ENCODE measurements at regions not wholly inside any gene's neighbourhood (a gene's known extent, or its start where the extent isn't known, plus 50 kb on each side); places are given as distances from the start of the nearest gene placed in this dataset.
"Not testable (repeated sequence)": the region's sequence is repeated elsewhere in the genome, so short reads cannot be mapped to it uniquely, and the experiment has no call there.

DNA sequence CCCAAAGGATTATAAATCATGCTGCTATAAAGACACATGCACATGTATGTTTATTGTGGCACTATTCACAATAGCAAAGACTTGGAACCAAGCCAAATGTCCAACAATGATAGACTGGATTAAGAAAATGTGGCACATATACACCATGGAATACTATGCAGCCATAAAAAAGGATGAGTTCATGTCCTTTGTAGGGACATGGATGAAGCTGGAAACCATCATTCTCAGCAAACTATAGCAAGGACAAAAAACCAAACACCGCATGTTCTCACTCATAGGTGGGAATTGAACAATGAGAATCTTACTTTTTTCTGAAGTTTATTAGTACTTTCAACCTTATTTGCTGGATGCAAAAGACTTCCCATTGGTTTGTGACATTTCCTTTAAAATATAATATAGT, 101.0 kb upstream of the TBX18 start:
- DNase-seq = not testable (repeated sequence)

DNA sequence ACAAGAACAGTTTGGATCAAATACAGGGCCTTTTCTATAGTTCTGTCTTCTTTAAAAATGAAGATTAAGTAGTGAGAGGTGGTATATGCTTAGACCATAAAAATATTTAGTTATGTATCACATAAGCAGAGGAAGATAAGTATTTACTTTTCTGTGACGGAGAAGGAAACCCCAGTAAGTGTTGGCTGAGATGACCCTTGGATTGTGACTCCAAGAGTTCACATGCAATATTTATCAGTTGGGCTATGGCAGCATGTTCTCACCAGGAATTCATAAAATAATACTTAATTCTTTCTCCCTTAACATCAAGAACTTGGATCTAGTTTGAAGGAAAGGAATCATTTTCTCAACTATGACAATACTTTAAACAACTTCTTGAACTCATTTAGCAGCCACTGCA, 98.4 kb upstream of the TBX18 start:
- no peak for DNase-seq

DNA sequence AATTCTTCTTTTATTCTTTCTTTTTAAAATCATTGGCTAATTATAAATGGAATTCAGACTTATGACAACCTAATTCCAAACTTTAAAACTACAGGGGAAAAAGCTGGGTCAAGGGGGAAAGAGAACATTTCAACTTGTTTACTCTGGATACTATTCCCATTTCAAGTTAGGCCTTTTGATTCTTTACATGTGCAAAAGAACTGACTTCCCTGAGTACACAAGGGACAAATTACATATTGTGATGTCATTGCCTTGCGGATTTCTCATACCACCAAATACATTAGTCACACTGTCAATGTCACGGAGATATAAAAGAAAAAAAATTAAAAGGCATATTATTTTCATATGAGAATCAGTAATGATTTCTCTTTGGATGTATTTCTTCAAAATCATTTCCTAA, 96.5 kb upstream of the TBX18 start:
- DNase-seq = no peak

DNA sequence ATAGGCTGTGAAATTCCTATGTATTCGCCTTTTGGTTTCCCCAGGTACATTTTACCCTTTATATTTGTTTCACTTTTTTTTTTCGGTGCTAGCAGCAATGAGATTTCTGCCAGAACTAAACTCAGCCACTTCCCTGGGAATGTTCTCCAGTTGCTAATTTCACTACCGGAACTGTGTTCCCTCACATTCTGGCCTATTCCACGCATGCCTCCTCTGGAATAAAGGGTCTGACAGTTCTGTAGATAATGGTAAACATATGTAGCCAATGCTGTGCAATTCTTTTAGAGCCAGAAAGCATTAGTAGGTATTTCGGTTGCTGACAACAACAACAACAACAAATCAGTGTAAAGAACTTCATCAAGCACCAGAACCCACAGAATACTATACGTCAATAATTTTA, 96.1 kb upstream of the TBX18 start:
- DNase-seq = no peak

DNA sequence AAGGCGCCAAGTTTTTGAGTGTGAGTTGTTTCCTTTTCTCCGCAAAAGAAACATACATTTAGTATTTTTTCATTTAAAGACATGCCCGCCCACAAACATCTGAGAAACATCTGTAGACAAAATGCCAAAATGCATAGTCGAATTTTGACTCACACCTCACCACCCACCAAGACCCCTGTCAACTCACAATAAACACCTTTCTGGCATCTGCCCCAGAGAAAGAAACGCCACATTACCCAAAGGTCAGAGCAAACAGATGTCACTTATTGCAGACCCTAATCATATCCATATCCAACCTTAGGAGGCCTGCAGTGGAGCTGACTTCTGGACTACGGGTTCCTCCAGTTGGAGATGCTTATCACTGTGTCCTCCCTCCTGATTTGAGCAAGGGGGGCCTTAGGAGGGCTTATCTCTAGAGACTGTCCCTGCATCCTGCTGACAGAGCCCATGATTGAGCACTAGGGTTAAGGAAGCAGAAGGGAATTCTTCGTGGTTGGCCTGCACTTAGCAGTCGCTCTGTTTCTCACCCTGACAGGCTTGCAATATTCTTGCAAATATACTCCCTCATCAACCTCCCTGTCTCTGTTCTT, 90.5 kb upstream of the TBX18 start:
- no peak for DNase-seq

DNA sequence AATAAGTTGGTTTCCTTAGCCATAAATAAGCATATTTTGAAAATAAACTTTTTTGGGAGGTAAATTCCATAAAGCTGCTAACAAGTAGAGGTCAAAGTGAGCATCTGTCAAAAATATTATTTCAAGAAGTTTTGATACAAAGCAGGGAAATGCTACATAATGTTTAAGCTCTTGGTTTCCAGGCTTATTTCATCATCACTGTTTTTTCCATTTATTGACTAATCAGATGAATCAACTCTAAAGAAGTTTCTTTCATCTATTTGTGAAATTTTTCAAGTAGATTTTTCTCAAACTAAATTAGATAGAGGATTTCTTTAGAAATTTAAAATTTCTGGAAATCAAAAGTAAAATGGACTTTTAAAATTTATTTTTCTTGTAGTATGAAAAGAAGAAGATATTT, 89.5 kb upstream of the TBX18 start:
- DNase-seq = no peak

DNA sequence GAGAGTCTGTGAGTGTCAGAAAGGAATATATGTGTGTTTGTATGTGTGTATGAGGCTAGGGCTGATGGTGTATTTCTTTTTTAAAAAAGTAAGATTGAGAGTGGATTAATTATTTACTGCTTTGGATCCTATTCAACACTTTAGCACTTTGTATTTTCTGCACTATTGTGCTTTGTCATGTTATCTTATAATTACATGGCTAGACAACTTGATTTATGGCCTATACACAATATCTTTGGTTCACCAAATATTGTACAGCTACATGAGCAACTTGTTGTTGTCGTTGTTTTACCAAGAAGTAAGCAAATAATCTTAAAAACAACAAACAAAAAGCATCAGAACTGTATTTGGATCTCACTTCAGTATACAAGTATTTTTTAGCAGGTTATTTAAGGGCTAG, 84.6 kb upstream of the TBX18 start:
- DNase-seq = no peak

DNA sequence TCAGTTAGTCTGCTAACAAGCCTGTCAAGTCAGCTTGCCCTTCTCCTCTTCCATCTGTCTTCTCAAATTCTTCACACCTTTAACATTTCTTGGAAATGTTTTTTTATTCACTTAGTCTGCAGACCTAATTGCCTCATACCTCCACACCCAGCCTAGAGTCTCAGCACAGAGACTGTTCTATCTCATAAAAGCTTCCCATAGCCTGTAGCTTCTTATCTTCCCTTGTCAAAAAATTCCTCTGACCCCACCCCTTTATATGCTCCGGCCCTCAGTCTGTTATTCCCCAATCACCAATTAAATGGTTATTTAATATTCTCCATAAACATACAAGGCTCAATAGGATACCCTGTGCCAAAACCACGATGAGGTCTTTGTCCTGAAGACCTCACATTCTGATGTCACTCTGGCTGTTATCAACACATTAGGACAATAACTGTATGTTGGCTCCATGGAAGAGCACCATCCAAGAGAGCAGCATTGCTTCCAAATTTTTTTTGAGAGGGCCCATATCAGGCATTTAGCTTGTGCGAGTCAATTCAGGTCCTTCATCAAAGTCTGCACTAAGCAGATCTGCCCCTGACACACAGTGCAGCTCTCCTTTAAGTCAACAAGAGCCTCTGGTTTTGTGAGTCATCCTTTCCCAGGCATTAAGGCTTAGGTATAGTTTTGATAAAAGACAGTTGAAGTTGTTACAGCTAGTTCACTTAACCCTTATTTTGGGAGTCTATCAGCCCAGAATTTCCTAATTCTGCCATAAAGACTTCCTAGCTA, 83.2 kb upstream of the TBX18 start:
- DNase-seq = no peak

DNA sequence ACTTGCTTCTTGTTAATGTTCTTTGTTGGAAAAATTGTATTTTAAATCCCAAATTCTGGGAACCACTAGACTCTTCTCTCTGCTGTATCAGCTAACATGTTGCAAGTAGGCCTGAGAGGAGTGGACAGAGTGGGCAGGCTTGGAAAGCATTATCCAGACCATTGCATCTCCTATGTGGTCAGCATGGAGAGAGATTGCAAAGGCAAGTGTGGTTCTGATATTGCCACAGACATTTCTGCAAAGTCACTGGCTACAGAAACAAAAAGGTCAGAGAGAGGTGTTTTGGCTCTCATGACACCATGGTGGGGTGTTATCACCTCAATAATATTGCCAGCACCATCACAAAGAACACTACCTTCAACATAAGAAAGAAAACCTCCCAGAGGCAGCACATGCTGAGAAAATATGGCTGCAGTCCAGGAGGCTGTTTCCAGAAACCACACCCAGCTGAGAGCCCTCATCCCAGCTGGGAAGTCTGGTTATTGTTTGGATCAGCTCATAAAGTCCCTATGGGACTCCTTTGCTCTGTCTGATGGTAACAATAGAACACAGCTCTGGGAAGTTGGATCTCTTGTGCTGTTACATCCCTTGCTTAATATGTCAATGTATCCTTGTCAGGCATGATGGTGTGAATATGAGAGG, 78.2 kb upstream of the TBX18 start:
- no peak for DNase-seq

DNA sequence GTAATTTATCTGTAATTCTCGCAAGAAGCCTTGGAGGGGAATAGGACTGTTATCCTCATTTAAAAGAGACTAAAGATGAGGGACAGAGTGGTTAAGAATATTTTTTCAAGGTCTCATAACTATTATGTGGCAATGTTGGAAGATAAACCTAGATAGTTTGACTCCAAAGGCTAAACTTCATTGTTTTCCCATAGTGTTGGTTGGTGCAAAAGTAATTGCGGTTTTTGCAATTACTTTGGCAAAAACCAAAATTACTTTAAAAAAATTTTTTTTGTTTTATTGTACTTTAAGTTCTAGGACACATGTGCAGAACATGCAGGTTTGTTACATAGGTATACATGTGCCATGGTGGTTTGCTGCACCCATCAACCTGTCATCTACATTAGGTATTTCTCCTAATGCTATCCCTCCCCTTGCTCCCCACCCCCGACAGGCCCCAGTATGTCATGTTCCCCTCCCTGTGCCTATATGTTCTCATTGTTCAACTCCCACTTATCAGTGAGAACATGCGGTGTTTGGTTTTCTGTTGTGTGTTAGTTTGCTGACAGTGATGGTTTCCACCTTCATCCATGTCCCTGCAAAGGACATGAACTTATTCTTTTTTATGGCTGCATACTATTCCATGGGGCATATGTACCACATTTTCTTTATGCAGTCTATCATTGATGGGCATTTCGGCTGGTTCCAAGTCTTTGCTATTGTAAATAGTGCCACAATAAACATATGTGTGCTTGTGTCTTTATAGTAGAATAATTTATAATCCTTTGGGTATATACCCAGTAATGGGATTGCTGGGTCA, 72.9 kb upstream of the TBX18 start:
- DNase-seq = not testable (repeated sequence)

DNA sequence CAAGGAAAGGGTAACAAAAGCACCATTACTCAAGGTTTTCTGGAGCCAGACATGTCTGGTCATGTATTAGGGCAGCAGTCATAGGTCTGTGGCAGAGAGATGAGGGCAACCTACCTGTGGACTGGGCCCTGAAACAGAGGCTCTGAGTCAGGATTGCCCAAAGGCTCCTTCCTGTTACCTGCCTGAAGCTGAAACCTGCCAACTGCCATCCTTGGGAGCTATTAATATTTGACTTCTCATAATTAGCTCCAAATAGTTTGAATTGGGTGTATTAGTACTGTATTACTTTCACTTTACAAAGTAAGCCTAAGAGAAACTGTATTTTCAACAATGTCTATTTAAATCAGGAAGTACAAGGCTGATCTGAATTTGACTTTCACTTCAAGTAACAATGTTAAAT, 72.0 kb upstream of the TBX18 start:
- no peak for DNase-seq

DNA sequence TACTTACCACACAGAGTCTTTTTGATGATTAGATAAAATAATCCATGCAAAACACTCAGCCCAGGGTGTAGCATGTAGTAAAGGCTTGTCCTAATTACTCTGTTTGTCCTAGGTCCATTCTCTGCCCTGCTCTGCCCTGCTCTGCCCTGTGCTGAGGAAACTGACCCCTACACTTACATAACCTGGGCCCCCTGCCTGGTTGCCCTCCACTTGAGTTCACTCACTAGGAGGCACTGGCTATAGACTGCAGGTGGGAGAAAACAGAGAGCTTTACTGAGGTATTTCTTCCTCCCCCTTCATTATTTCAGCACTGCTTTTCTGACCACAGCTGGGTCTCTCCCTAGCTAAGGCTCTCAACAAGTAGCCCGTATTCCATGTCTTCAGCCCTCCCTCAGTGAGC, 70.9 kb upstream of the TBX18 start:
- DNase-seq = no peak

DNA sequence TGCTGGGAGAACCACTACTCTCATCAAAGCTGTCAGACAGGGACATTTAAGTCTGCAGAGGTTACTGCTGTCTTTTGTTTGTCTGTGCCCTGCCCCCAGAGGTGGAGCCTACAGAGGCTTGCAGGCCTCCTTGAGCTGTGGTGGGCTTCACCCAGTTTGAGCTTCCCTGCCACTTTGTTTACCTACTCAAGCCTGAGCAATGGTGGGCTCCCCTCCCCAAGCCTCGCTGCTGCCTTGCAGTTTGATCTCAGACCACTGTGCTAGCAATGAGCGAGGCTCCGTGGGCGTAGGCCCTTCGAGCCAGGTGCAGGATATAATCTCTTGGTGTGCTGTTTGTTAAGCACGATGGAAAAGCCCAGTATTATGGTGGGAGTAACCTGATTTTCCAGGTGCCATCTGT, 67.5 kb upstream of the TBX18 start:
- DNase-seq = not testable (repeated sequence)

DNA sequence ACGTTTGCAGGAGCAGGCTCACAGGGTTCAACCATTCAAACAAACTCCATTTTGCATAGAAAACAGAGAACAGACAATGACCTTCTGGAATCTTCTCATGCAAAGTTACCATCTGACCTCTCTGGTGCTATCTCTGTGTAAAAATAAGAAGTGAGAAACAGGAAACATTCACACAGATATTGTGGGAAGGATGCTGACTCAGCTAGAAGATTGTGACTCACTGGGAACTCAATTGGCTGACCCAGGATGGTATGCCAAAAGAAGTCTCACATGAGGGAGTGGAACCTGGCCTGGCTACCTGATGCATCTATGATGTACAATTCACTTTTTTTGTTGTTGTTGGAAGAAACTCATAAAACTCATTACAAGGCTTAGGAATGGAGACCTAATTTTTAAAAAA, 61.1 kb upstream of the TBX18 start:
- no peak for DNase-seq

DNA sequence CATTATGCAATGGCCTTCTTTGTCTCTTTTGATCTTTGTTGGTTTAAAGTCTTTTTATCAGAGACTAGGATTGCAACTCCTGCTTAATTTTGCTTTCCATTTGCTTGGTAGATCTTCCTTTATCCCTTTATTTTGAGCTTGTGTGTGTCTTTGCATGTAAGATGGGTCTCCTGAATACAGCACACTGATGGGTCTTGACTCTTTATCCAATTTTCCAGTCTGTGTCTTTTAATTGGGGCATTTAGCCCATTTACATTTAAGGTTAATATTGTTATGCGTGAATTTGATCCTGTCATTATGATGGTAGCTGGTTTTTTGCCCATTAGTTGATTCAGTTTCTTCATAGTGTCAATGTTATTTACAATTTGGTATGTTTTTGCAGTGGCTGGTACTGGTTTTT, 56.9 kb upstream of the TBX18 start:
- not testable (repeated sequence) for DNase-seq

DNA sequence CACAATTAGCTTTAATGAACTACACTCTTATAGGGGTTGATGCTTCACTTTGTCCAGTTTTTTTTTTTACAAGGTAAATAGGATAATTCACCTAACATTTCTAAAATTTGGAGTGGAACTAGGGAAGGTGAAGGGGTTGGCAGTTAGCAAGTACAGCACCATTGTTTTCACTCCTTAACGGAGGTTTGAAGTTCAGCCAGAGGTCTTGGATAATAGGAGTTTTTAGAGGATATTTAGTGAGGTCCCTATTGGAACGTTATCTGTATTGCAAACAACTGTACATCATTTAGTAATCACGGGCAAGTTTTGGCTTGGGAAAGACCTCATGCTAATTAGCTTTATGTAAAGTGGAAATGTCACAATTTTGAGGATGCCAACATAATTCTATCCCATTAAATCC, 52.3 kb upstream of the TBX18 start:
- DNase-seq = no peak

DNA sequence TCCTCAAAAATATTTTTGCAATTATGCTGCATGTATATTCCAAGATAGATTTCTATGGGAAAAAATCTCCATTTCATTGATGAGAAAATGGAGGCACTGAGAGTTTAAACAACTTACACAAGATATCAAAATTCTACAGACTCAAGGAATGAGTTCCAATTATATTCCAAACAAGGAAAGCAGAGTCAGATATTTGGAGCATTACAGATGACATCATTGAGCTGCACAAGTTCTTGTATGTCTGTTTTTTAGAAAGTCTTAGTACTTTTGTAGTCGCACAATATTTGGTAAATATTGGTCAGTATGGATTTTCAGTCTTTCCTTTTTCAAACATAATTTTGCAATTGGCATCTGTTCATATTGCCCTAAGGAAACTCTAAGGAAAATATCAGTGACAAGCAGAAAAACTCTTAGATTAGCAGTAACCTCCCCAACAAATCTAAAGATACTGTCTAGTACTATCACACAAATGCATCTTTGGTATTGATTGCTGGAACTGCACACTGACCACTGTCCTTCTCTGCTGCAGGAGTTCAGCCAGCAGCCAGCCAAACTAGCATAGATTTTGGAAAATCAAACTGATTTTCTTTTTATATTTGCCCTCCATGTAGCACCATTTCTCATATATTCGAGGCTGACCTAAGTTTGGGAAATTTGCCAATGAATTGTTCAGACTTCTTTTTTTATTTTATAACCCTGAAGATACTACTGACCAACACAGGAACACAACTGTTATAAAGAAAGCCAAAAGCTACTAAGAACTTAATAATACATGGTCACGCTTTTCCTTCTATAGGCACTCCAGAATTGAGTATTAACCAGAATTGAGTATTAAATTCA, 51.7 kb upstream of the TBX18 start:
- DNase-seq = no peak
